ENCODE measurements at regions not wholly inside any gene's neighbourhood (a gene's known extent, or its start where the extent isn't known, plus 50 kb on each side); places are given as distances from the start of the nearest gene placed in this dataset.

- H3K9me3 ChIP-seq (ENCODE audit: control insufficient read depth in 2 of 2, insufficient read depth in 1 of 2, low read depth in 1 of 2, low read length in 1 of 2): no peaks in the 10 kb centered on the region
- WGBS, 2 donors: 74 to 75% methylated on average over 9 of the region's 9 CpGs
- no peaks in the 10 kb centered on the region for H3K36me3 ChIP-seq (ENCODE audit: control insufficient read depth in 2 of 2, insufficient read depth in 2 of 2, low read length in 1 of 2)
- peaks cover 0 to 2% of the 10 kb centered on the region in 2 donors for H3K27me3 ChIP-seq (ENCODE audit: control insufficient read depth in 1 of 2, insufficient read depth in 2 of 2, low read length in 2 of 2)
- H3K4me3 ChIP-seq (ENCODE audit: low read depth in 1 of 2, low read length in 2 of 2): no peak overlapping the region
- H3K27ac ChIP-seq (ENCODE audit: low read depth in 2 of 2, low read length in 1 of 2): no peak overlapping the region
- no peaks in the 10 kb centered on the region for H3K4me1 ChIP-seq (ENCODE audit: control insufficient read depth in 2 of 2, insufficient read depth in 2 of 2, low read length in 1 of 2)
Observed at GRCh38 chr4:174110180-174110579, 173.3 kb downstream of the FBXO8 start.

GRCh38 chr4:174107746-174108354, 175.6 kb downstream of the FBXO8 start:
- Histone ChIP-seq H3K27me3 (ENCODE audit: control insufficient read depth in 1 of 2, insufficient read depth in 2 of 2, low read length in 2 of 2) (peaks cover 0 to 2% of the 10 kb centered on the region in 2 donors), H3K9me3 (ENCODE audit: control insufficient read depth in 2 of 2, insufficient read depth in 1 of 2, low read depth in 1 of 2, low read length in 1 of 2) (no peaks in the 10 kb centered on the region), H3K4me1 (ENCODE audit: control insufficient read depth in 2 of 2, insufficient read depth in 2 of 2, low read length in 1 of 2) (no peaks in the 10 kb centered on the region), H3K36me3 (ENCODE audit: control insufficient read depth in 2 of 2, insufficient read depth in 2 of 2, low read length in 1 of 2) (no peaks in the 10 kb centered on the region), H3K27ac (ENCODE audit: low read depth in 2 of 2, low read length in 1 of 2) (no peak overlapping the region), H3K4me3 (ENCODE audit: low read depth in 1 of 2, low read length in 2 of 2) (no peak overlapping the region)
- 48 to 55% methylated on average over 6 of the region's 6 CpGs for WGBS, 2 donors

GRCh38 chr4:174105202-174105601, 178.3 kb downstream of the FBXO8 start:
- H3K27me3 ChIP-seq (ENCODE audit: control insufficient read depth in 1 of 2, insufficient read depth in 2 of 2, low read length in 2 of 2): peaks cover 0 to 2% of the 10 kb centered on the region in 2 donors
- H3K4me1 ChIP-seq (ENCODE audit: control insufficient read depth in 2 of 2, insufficient read depth in 2 of 2, low read length in 1 of 2): no peaks in the 10 kb centered on the region
- no peak overlapping the region for H3K27ac ChIP-seq (ENCODE audit: low read depth in 2 of 2, low read length in 1 of 2)
- H3K9me3 ChIP-seq (ENCODE audit: control insufficient read depth in 2 of 2, insufficient read depth in 1 of 2, low read depth in 1 of 2, low read length in 1 of 2): no peaks in the 10 kb centered on the region
- H3K4me3 ChIP-seq (ENCODE audit: low read depth in 1 of 2, low read length in 2 of 2): no peak overlapping the region
- no peaks in the 10 kb centered on the region for H3K36me3 ChIP-seq (ENCODE audit: control insufficient read depth in 2 of 2, insufficient read depth in 2 of 2, low read length in 1 of 2)
- WGBS, 2 donors: 66 to 81% methylated on average over 1 of the region's 1 CpG

GRCh38 chr4:174100910-174101309, 182.6 kb downstream of the FBXO8 start:
- no peak overlapping the region for H3K27ac ChIP-seq (ENCODE audit: low read depth in 2 of 2, low read length in 1 of 2)
- no peaks in the 10 kb centered on the region for H3K27me3 ChIP-seq (ENCODE audit: control insufficient read depth in 1 of 2, insufficient read depth in 2 of 2, low read length in 2 of 2)
- H3K4me3 ChIP-seq (ENCODE audit: low read depth in 1 of 2, low read length in 2 of 2): no peak overlapping the region
- no peaks in the 10 kb centered on the region for H3K36me3 ChIP-seq (ENCODE audit: control insufficient read depth in 2 of 2, insufficient read depth in 2 of 2, low read length in 1 of 2)
- WGBS, 2 donors: 88 to 89% methylated on average over 2 of the region's 2 CpGs
- no peaks in the 10 kb centered on the region for H3K4me1 ChIP-seq (ENCODE audit: control insufficient read depth in 2 of 2, insufficient read depth in 2 of 2, low read length in 1 of 2)
- no peaks in the 10 kb centered on the region for H3K9me3 ChIP-seq (ENCODE audit: control insufficient read depth in 2 of 2, insufficient read depth in 1 of 2, low read depth in 1 of 2, low read length in 1 of 2)

DNA sequence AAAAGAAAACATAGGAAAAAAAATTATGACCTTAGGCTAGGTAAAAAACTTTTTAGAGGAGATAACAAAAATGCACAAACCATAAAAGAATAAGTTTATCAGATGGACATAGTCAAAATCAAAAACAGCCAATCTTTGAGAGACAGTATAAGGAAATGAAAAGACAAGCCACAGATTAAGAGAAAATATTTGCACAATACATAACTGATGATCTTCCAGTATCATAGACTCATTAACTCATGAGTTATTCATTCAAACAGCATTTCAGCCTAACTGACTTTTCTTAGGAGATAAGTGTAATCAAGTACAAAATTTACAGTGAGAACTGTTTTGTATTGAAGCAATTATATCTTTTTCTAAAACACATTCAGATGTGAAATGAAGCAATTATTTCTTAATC, 183.8 kb downstream of the FBXO8 start:
- H3K27me3 ChIP-seq (ENCODE audit: control insufficient read depth in 1 of 2, insufficient read depth in 2 of 2, low read length in 2 of 2): no peaks in the 10 kb centered on the region
- no peaks in the 10 kb centered on the region for H3K9me3 ChIP-seq (ENCODE audit: control insufficient read depth in 2 of 2, insufficient read depth in 1 of 2, low read depth in 1 of 2, low read length in 1 of 2)
- no peak overlapping the region for H3K4me3 ChIP-seq (ENCODE audit: low read depth in 1 of 2, low read length in 2 of 2)
- no peak overlapping the region for H3K27ac ChIP-seq (ENCODE audit: low read depth in 2 of 2, low read length in 1 of 2)
- H3K4me1 ChIP-seq (ENCODE audit: control insufficient read depth in 2 of 2, insufficient read depth in 2 of 2, low read length in 1 of 2): no peaks in the 10 kb centered on the region
- H3K36me3 ChIP-seq (ENCODE audit: control insufficient read depth in 2 of 2, insufficient read depth in 2 of 2, low read length in 1 of 2): no peaks in the 10 kb centered on the region

DNA sequence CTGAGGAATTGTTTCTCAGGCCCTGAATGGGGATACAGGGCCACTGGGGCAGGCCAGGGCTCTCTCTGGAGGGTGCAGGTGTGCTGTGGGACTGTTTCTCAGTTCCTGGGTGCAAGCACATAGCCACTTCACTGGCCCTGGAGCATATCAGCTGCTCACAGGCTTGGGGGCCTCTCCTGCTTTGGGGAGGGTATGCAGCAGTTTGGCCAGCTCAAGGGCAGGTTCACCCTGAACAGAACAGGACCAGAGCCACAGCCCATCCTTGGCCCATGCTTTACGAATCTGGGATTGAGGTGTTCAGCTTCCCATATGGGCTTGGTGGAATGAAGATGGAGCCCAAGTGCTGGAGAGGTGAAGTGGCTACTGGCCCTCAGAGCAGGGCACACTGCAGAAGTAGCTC, 186.5 kb downstream of the FBXO8 start:
- no peaks in the 10 kb centered on the region for H3K27me3 ChIP-seq (ENCODE audit: control insufficient read depth in 1 of 2, insufficient read depth in 2 of 2, low read length in 2 of 2)
- no peak overlapping the region for H3K4me3 ChIP-seq (ENCODE audit: low read depth in 1 of 2, low read length in 2 of 2)
- H3K27ac ChIP-seq (ENCODE audit: low read depth in 2 of 2, low read length in 1 of 2): no peak overlapping the region
- H3K9me3 ChIP-seq (ENCODE audit: control insufficient read depth in 2 of 2, insufficient read depth in 1 of 2, low read depth in 1 of 2, low read length in 1 of 2): no peaks in the 10 kb centered on the region
- WGBS, 2 donors: 77% methylated on average over 1 of the region's 1 CpG
- H3K36me3 ChIP-seq (ENCODE audit: control insufficient read depth in 2 of 2, insufficient read depth in 2 of 2, low read length in 1 of 2): no peaks in the 10 kb centered on the region
- H3K4me1 ChIP-seq (ENCODE audit: control insufficient read depth in 2 of 2, insufficient read depth in 2 of 2, low read length in 1 of 2): no peaks in the 10 kb centered on the region

GRCh38 chr4:174096456-174096855, 187.0 kb downstream of the FBXO8 start:
- Histone ChIP-seq H3K27me3 (ENCODE audit: control insufficient read depth in 1 of 2, insufficient read depth in 2 of 2, low read length in 2 of 2) (no peaks in the 10 kb centered on the region), H3K4me3 (ENCODE audit: low read depth in 1 of 2, low read length in 2 of 2) (no peak overlapping the region)
- WGBS, 2 donors: 29 to 35% methylated on average over 2 of the region's 2 CpGs

GRCh38 chr4:174091130-174091529, 192.3 kb downstream of the FBXO8 start:
- Histone ChIP-seq H3K9me3 (ENCODE audit: control insufficient read depth in 2 of 2, insufficient read depth in 1 of 2, low read depth in 1 of 2, low read length in 1 of 2) (no peaks in the 10 kb centered on the region), H3K27me3 (ENCODE audit: control insufficient read depth in 1 of 2, insufficient read depth in 2 of 2, low read length in 2 of 2) (no peaks in the 10 kb centered on the region), H3K36me3 (ENCODE audit: control insufficient read depth in 2 of 2, insufficient read depth in 2 of 2, low read length in 1 of 2) (no peaks in the 10 kb centered on the region), H3K4me1 (ENCODE audit: control insufficient read depth in 2 of 2, insufficient read depth in 2 of 2, low read length in 1 of 2) (no peaks in the 10 kb centered on the region), H3K4me3 (ENCODE audit: low read depth in 1 of 2, low read length in 2 of 2) (no peak overlapping the region), H3K27ac (ENCODE audit: low read depth in 2 of 2, low read length in 1 of 2) (no peak overlapping the region)
- WGBS, 2 donors: 83 to 87% methylated on average over 2 of the region's 2 CpGs

More at GRCh38 chr4:174096456-174096855, 187.0 kb downstream of the FBXO8 start:
- Histone ChIP-seq H3K36me3 (ENCODE audit: control insufficient read depth in 2 of 2, insufficient read depth in 2 of 2, low read length in 1 of 2) (no peaks in the 10 kb centered on the region), H3K4me1 (ENCODE audit: control insufficient read depth in 2 of 2, insufficient read depth in 2 of 2, low read length in 1 of 2) (no peaks in the 10 kb centered on the region), H3K27ac (ENCODE audit: low read depth in 2 of 2, low read length in 1 of 2) (no peak overlapping the region), H3K9me3 (ENCODE audit: control insufficient read depth in 2 of 2, insufficient read depth in 1 of 2, low read depth in 1 of 2, low read length in 1 of 2) (no peaks in the 10 kb centered on the region)

DNA sequence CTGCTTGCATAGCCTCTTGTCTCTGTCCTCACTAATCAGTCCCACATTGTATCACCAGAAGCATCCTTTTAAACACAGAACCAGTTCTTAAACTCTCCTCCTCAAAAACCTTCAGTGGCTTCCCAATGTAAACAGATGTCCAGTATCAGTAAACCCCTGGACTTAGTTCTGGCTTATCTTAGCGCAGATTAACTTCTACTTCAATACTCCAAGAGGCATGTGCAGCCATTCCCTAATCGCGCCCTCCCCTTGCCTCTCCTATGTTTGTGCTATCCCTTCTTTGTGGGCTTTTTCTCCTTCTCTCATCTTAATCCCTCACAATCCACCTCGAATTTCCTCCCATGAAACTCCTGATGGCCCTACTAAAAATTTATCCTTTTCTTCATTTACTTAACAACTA, 193.8 kb downstream of the FBXO8 start:
- no peaks in the 10 kb centered on the region for H3K36me3 ChIP-seq (ENCODE audit: control insufficient read depth in 2 of 2, insufficient read depth in 2 of 2, low read length in 1 of 2)
- no peak overlapping the region for H3K27ac ChIP-seq (ENCODE audit: low read depth in 2 of 2, low read length in 1 of 2)
- no peaks in the 10 kb centered on the region for H3K27me3 ChIP-seq (ENCODE audit: control insufficient read depth in 1 of 2, insufficient read depth in 2 of 2, low read length in 2 of 2)
- H3K4me3 ChIP-seq (ENCODE audit: low read depth in 1 of 2, low read length in 2 of 2): no peak overlapping the region
- no peaks in the 10 kb centered on the region for H3K4me1 ChIP-seq (ENCODE audit: control insufficient read depth in 2 of 2, insufficient read depth in 2 of 2, low read length in 1 of 2)
- 53 to 76% methylated on average over 4 of the region's 4 CpGs for WGBS, 2 donors
- H3K9me3 ChIP-seq (ENCODE audit: control insufficient read depth in 2 of 2, insufficient read depth in 1 of 2, low read depth in 1 of 2, low read length in 1 of 2): no peaks in the 10 kb centered on the region

GRCh38 chr4:174088795-174089194, 194.7 kb downstream of the FBXO8 start:
- 80 to 81% methylated on average over 3 of the region's 3 CpGs for WGBS, 2 donors
- no peak overlapping the region for H3K4me3 ChIP-seq (ENCODE audit: low read depth in 1 of 2, low read length in 2 of 2)
- H3K36me3 ChIP-seq (ENCODE audit: control insufficient read depth in 2 of 2, insufficient read depth in 2 of 2, low read length in 1 of 2): no peaks in the 10 kb centered on the region
- H3K4me1 ChIP-seq (ENCODE audit: control insufficient read depth in 2 of 2, insufficient read depth in 2 of 2, low read length in 1 of 2): no peaks in the 10 kb centered on the region
- no peak overlapping the region for H3K27ac ChIP-seq (ENCODE audit: low read depth in 2 of 2, low read length in 1 of 2)
- no peaks in the 10 kb centered on the region for H3K27me3 ChIP-seq (ENCODE audit: control insufficient read depth in 1 of 2, insufficient read depth in 2 of 2, low read length in 2 of 2)
- no peaks in the 10 kb centered on the region for H3K9me3 ChIP-seq (ENCODE audit: control insufficient read depth in 2 of 2, insufficient read depth in 1 of 2, low read depth in 1 of 2, low read length in 1 of 2)
